Trophoblast cell (in vitro differentiated cells and primary cell): ENCODE measurements at regions not wholly inside any gene's neighbourhood (a gene's known extent, or its start where the extent isn't known, plus 50 kb on each side); places are given as distances from the start of the nearest gene placed in this dataset.
A peak's percentile ranks its signal among the peaks of the same experiment; 100 is the strongest.

Experiments
- DNase-seq, 2 donors: peaks; one replicate each; pipeline ENCODE4 v3.0.0-alpha.2; 2016
- H2AFZ ChIP-seq: 2 replicates; pipeline ENCODE4 v1.6.1; 2013; ENCODE audit warnings: low read length, moderate library complexity, mild to moderate bottlenecking; ENCODE audit not compliant: insufficient read depth, poor library complexity
- H2AK5ac ChIP-seq: 2 replicates; pipeline ENCODE4 v1.6.1; 2013; ENCODE audit warnings: mild to moderate bottlenecking, low read length
- H2BK120ac ChIP-seq: 2 replicates; pipeline ENCODE4 v1.6.1; 2013; ENCODE audit warnings: low read length, mild to moderate bottlenecking, moderate library complexity; ENCODE audit not compliant: insufficient read depth, poor library complexity
- H2BK12ac ChIP-seq: 2 replicates; pipeline ENCODE4 v1.6.1; 2013; ENCODE audit warnings: mild to moderate bottlenecking, low read length, moderate library complexity
- H2BK5ac ChIP-seq: 2 replicates; pipeline ENCODE4 v1.6.1; 2013; ENCODE audit warnings: low read length, low read depth, moderate library complexity, mild to moderate bottlenecking; ENCODE audit not compliant: poor library complexity
- H3K14ac ChIP-seq: 2 replicates; pipeline ENCODE4 v1.6.1; 2013; ENCODE audit warnings: mild to moderate bottlenecking, low read length
- H3K18ac ChIP-seq: 2 replicates; pipeline ENCODE4 v1.6.1; 2013; ENCODE audit warnings: mild to moderate bottlenecking, low read length
- H3K23ac ChIP-seq: 2 replicates; pipeline ENCODE4 v1.6.1; 2013; ENCODE audit warnings: low read length
- H3K27ac ChIP-seq: 2 replicates; pipeline ENCODE4 v1.5.1; 2013; ENCODE audit warnings: low read depth, mild to moderate bottlenecking, inconsistent platforms, low read length, moderate library complexity
- H3K27me3 ChIP-seq: 2 replicates; pipeline ENCODE4 v1.6.1; 2013; ENCODE audit warnings: inconsistent platforms, mild to moderate bottlenecking, low read length, moderate library complexity; ENCODE audit not compliant: insufficient read depth
- H3K36me3 ChIP-seq, 2 experiments: 1 replicate in 1 of 2; 2 replicates in 1 of 2; pipeline ENCODE4 v1.6.1; 2013; ENCODE audit warnings: low read length in 2 of 2, mild to moderate bottlenecking in 2 of 2, moderate library complexity in 1 of 2; ENCODE audit not compliant: insufficient read depth in 2 of 2, control insufficient read depth in 1 of 2
- H3K4ac ChIP-seq: 2 replicates; pipeline ENCODE4 v1.6.1; 2013; ENCODE audit warnings: low read depth, mild to moderate bottlenecking, low read length, moderate library complexity
- H3K4me1 ChIP-seq, 2 experiments: 1 replicate in 1 of 2; 2 replicates in 1 of 2; pipeline ENCODE4 v1.6.1; 2013; ENCODE audit warnings: low read length in 2 of 2, mild to moderate bottlenecking in 2 of 2, moderate library complexity in 1 of 2; ENCODE audit not compliant: insufficient read depth in 2 of 2, control insufficient read depth in 1 of 2
- H3K4me2 ChIP-seq: 2 replicates; pipeline ENCODE4 v1.6.1; 2013; ENCODE audit warnings: inconsistent platforms, mild to moderate bottlenecking, low read length, moderate library complexity
- H3K4me3 ChIP-seq: 2 replicates; pipeline ENCODE4 v1.5.1; 2013; ENCODE audit warnings: mild to moderate bottlenecking, low read depth, low read length, inconsistent platforms
- H3K79me1 ChIP-seq: one replicate; pipeline ENCODE4 v1.6.1; 2013; ENCODE audit warnings: low read length
- H3K79me2 ChIP-seq: 2 replicates; pipeline ENCODE4 v1.6.1; 2013; ENCODE audit warnings: low read length, mild to moderate bottlenecking; ENCODE audit not compliant: control insufficient read depth, insufficient read depth, poor library complexity
- H3K9ac ChIP-seq: 2 replicates; pipeline ENCODE4 v1.6.1; 2013; ENCODE audit warnings: mild to moderate bottlenecking, low read length
- H3K9me3 ChIP-seq: 2 replicates; pipeline ENCODE4 v1.6.1; 2013; ENCODE audit warnings: low read depth, mild to moderate bottlenecking, control low read depth, inconsistent platforms, low read length; ENCODE audit not compliant: insufficient read depth
- H4K12ac ChIP-seq: 2 replicates; pipeline ENCODE4 v1.6.1; 2013; ENCODE audit warnings: low read depth, mild to moderate bottlenecking, low read length, moderate library complexity
- H4K8ac ChIP-seq: 2 replicates; pipeline ENCODE4 v1.6.1; 2013; ENCODE audit warnings: low read depth, mild to moderate bottlenecking, low read length, moderate library complexity
- H4K91ac ChIP-seq: one replicate; pipeline ENCODE4 v1.6.1; 2013; ENCODE audit warnings: low read depth, mild to moderate bottlenecking, low read length, moderate library complexity
- WGBS: extraction: QIAGEN DNeasy Blood & Tissue Kit; methylation state at CpG from one replicate; pipeline ENCODE4 v1.1.7; 2013; ENCODE audit warnings: missing lambda C conversion rate; ENCODE audit not compliant: insufficient read length, insufficient coverage; ENCODE audit errors: extremely low coverage; 5-methylcytosine and 5-hydroxymethylcytosine counted together

DNA sequence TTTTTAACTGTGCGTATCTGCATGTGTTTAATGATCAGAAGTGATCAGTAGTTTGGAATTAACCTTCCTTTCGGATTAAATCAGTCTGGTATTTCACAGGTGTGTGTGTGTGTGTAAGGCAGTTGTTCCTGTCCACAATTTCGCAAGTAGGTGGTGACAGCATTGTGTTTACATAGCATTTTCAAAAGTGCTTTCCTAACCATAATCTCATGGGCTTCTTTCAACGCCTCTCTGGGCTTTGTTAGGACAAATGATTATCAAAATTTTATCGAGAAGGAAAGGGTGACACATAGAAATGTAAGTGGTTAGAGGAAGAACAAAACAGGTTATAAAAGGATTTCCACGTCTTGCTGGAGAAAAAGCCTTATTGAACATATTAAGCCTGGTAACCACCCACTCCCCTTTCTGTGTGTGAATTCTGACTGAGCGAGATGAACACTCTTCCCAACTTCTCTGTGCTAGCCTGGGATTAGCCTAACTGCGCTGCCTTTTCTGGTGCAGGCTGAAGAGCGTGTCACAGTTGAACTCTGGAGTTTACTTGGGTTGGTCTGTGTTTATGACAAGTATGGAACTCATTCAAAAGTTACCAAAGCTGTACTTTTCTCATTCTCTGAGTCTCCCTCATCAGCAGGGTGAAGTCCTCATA, 292.3 kb upstream of the PITRM1 start:
- Histone ChIP-seq H4K8ac (no peak overlapping the region), H3K27me3 (no peaks in the 10 kb centered on the region), H3K79me1 (peaks cover 27% of the 10 kb centered on the region), H3K4me2 (no peak overlapping the region), H3K18ac (no peak overlapping the region), H3K23ac (no peak overlapping the region), H3K4me1 (peaks cover 16 to 26% of the 10 kb centered on the region in 2 experiments), H3K79me2 (peaks cover 3% of the 10 kb centered on the region), H2AK5ac (no peak overlapping the region), H3K27ac (no peak overlapping the region), H2BK5ac (no peak overlapping the region), H3K36me3 (no peaks in the 10 kb centered on the region), H2BK120ac (peak overlapping the region; percentile 91), H3K9ac (no peak overlapping the region), H3K4ac (no peak overlapping the region), H4K91ac (peak overlapping the region; percentile 30), H2AFZ (no peak overlapping the region), H3K4me3 (no peak overlapping the region), H3K9me3 (no peaks in the 10 kb centered on the region), H3K14ac (no peak overlapping the region), H2BK12ac (no peak overlapping the region), H4K12ac (no peak overlapping the region)
- DNase-seq: peak in 1 of 2 donors; percentile 63
- no CpG with 5 or more reads among the region's 9 CpGs for WGBS

DNA sequence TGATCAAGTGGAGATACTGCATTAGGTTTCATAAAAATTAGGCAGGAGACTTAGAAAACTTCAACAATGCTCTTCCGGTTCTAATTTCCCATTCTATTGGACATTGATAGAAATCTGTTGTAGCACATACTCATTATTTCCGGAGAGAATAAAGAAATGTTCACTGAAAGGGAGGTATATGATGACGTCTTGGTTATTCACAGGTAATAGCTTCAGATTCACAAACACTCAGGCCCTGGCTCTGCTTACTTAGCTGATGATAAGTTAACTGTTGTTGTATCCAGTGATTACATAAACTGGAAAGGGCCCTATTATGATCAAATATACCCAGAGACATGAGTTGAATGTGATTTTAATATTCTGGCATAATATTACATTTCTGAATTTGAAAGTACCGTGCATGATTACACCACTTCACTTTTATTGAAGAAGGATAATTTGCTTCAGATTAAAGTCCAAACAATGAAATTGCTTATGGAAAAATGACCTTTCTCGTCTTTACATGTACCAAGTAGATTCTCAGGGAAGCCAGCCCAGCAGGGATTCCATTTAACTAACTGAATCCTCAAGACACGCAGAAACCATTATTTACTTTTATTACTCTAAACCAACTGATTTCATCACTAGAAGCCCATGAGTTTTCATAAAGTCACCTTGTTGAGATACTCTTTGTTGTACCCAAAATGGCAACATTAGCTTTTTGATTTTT, 288.0 kb upstream of the PITRM1 start:
- peaks cover 8 to 14% of the 10 kb centered on the region in 2 experiments for H3K4me1 ChIP-seq
- H3K27ac ChIP-seq: no peak overlapping the region
- H4K8ac ChIP-seq: no peak overlapping the region
- no peak overlapping the region for H2BK120ac ChIP-seq
- no peak overlapping the region for H2AFZ ChIP-seq
- H4K91ac ChIP-seq: no peak overlapping the region
- no peak overlapping the region for H2AK5ac ChIP-seq
- no CpG with 5 or more reads among the region's 6 CpGs for WGBS
- no peak for DNase-seq
- H3K4ac ChIP-seq: no peak overlapping the region
- H3K27me3 ChIP-seq: no peaks in the 10 kb centered on the region
- H2BK12ac ChIP-seq: no peak overlapping the region
- H4K12ac ChIP-seq: no peak overlapping the region
- peaks cover 6% of the 10 kb centered on the region for H3K79me1 ChIP-seq
- H3K36me3 ChIP-seq: no peaks in the 10 kb centered on the region
- H3K23ac ChIP-seq: no peak overlapping the region
- H3K9ac ChIP-seq: no peak overlapping the region
- no peak overlapping the region for H3K14ac ChIP-seq
- no peak overlapping the region for H2BK5ac ChIP-seq
- H3K18ac ChIP-seq: no peak overlapping the region
- H3K4me2 ChIP-seq: no peak overlapping the region
- H3K79me2 ChIP-seq: peaks cover 4% of the 10 kb centered on the region
- H3K4me3 ChIP-seq: no peak overlapping the region
- peaks cover 18% of the 10 kb centered on the region for H3K9me3 ChIP-seq

DNA sequence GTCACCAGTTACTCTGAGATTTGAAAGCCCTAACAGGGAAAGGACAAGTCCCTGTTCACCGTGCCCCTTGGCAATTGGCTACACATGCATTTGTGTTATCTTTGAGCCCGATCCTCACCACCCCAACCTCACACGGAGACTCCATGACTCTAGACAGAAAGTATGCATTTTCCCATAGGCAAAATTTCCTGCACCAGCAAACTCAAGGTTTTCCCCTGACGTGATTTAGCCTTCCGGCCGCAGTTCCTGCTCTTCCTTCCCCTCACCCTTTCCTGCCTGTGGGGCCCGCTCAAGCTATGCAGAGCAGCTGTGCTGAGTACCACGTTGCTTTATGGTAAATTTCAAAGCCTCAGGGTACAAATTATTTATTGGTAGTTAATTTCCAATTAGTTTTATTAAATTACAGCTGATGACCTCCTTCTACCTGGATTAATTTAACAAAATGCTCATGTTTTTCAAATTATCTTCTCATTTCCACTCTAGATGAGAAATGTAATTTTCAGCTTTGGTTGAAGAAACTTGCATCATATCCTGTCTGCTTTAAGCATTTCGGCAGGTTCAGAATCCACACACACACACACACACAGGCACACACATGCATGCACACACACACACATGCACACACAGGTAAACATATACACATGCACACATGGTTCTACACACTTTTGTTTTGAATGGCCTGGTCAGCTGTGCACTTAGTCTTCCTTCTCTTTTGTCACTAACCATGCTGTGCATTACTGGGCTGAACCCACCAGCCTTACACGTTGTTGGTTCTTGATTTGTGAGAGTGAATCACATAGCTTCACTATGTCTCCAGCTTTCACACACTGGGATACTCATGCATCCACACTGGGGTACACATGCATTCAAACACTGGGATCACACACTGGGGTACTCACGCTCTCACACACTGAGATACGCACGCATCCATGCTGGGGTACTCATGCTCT, 283.1 kb upstream of the PITRM1 start:
- peak overlapping the region; percentile 33 for H4K8ac ChIP-seq

DNA sequence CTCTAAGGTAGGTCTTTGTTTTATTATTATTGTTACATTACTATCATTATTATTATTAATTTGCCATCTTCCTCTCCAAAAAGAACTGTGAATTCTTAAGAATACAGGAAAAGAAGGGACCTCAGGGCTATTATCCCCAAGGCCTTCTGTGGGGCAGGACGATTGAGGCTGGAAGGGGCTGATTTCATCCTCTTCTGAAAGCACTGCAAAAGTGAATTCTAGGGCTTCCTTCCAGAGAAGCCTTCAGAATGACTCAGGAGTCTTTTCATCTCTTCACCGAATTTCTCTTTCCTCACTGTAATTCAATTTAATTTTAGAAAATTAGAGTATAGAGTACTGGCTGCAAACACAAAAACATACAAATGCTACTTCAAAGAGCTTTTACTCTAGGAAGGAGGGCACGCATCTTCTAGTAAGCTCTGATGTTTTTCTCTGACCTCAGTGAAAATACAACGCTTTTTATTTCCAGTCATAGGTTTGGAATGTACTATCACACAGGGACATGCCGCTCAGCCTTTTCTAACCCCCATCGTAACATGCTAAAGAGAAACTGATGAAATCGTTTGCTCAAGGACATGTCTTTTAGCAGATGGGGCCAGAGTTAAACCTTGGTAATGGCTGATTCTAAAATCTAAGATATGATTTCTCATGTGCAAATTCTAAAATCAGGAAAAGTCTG, 280.2 kb upstream of the PITRM1 start:
- H3K27ac ChIP-seq: peak overlapping the region; percentile 54
- H4K8ac ChIP-seq: no peak overlapping the region
- H2BK5ac ChIP-seq: no peak overlapping the region
- no peak overlapping the region for H3K4me3 ChIP-seq
- H2AFZ ChIP-seq: no peak overlapping the region
- no CpG with 5 or more reads among the region's 7 CpGs for WGBS
- H4K12ac ChIP-seq: no peak overlapping the region
- H3K4me2 ChIP-seq: no peak overlapping the region
- no peak overlapping the region for H4K91ac ChIP-seq
- peaks cover 4% of the 10 kb centered on the region for H3K79me2 ChIP-seq
- peaks cover 11 to 20% of the 10 kb centered on the region in 2 experiments for H3K4me1 ChIP-seq
- H3K14ac ChIP-seq: no peak overlapping the region
- H2BK12ac ChIP-seq: no peak overlapping the region
- H3K9ac ChIP-seq: no peak overlapping the region
- peaks cover 8% of the 10 kb centered on the region for H3K9me3 ChIP-seq
- no peak overlapping the region for H3K4ac ChIP-seq
- H2BK120ac ChIP-seq: no peak overlapping the region
- H3K23ac ChIP-seq: no peak overlapping the region
- DNase-seq: peak; percentile 47 to 88
- H3K79me1 ChIP-seq: peaks cover 7% of the 10 kb centered on the region
- H2AK5ac ChIP-seq: no peak overlapping the region
- H3K27me3 ChIP-seq: no peaks in the 10 kb centered on the region
- no peak overlapping the region for H3K18ac ChIP-seq
- no peaks in the 10 kb centered on the region for H3K36me3 ChIP-seq

More for the DNA sequence above, 283.1 kb upstream of the PITRM1 start:
- H3K4me3 ChIP-seq: no peak overlapping the region
- H3K9me3 ChIP-seq: peaks cover 18% of the 10 kb centered on the region
- DNase-seq: peak; percentile 85 to 94
- H4K12ac ChIP-seq: peak overlapping the region; percentile 63
- no peaks in the 10 kb centered on the region for H3K36me3 ChIP-seq
- peak overlapping the region; percentile 78 for H2BK5ac ChIP-seq
- no CpG with 5 or more reads among the region's 13 CpGs for WGBS
- H3K23ac ChIP-seq: no peak overlapping the region
- H2BK12ac ChIP-seq: peak overlapping the region; percentile 81
- H2AFZ ChIP-seq: no peak overlapping the region
- no peak overlapping the region for H3K4me2 ChIP-seq
- peak overlapping the region; percentile 29 for H3K27ac ChIP-seq
- no peak overlapping the region for H3K9ac ChIP-seq
- H3K79me2 ChIP-seq: peaks cover 4% of the 10 kb centered on the region
- H3K4me1 ChIP-seq: peaks cover 11 to 20% of the 10 kb centered on the region in 2 experiments
- H3K14ac ChIP-seq: peak overlapping the region; percentile 66
- peak overlapping the region; percentile 16 for H2AK5ac ChIP-seq
- no peak overlapping the region for H3K4ac ChIP-seq
- peak overlapping the region; percentile 10 for H3K18ac ChIP-seq
- H2BK120ac ChIP-seq: peak overlapping the region; percentile 82
- peaks cover 7% of the 10 kb centered on the region for H3K79me1 ChIP-seq
- no peaks in the 10 kb centered on the region for H3K27me3 ChIP-seq
- H4K91ac ChIP-seq: peak overlapping the region; percentile 91
